Kidney capillary endothelial cell (primary cell): ENCODE measurements at regions not wholly inside any gene's neighbourhood (a gene's known extent, or its start where the extent isn't known, plus 50 kb on each side); places are given as distances from the start of the nearest gene placed in this dataset.
A peak's percentile ranks its signal among the peaks of the same experiment; 100 is the strongest.
"Not testable (repeated sequence)": the region's sequence is repeated elsewhere in the genome, so short reads cannot be mapped to it uniquely, and the experiment has no call there.

Experiments used
- DNase-seq: peaks from one replicate; pipeline ENCODE4 v3.0.0-alpha.2; 2018; ENCODE audit warnings: low spot score

DNA sequence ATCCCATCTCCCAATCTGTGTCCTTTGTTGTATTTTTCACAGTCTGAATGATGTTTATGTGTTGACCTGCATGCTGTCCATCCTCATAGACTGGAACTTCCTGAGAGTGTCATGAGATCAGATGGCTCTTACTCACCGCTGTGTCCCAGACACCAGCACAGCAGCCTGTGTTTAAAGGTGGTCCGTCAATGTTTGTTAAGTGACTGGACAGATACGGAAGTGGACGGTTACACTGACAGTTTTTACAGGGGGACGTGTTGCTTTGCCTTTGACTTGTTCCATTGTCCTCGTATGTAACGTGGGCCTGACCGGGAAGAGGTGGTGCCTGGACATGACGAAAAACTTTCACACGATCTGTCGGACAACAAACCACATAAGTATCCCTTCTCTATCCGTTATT, 56.7 kb upstream of the SULF2 start:
- peak; percentile 75 for DNase-seq

DNA sequence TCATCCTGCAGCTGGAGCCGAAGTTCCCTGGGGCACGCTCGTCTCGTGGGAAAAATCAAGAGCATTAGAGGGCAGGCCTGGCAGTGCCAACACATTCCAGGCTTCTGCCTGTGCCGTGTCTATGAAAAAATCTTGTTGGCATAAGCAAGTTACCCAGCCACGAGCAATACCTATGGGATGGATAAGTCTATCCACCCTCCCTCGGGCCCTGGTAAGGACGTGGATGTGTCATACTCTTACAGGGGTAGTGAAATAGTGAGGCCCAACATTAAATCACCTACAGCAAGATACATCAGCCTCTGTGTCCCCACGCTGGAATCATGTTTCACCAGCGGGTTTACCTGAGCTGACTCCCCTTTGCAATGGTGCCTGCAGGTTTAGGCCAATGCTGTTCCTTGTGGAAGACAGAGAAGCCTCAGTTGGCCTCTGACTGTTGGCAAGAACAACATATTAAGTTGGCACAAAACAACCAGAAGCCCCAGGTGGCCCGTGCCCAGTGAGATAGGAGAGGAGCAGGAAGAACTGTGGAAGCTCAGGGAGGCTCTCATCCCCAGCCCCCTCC, 51.1 kb upstream of the SULF2 start:
- not testable (repeated sequence) for DNase-seq
